ENCODE measurements at regions not wholly inside any gene's neighbourhood (a gene's known extent, or its start where the extent isn't known, plus 50 kb on each side); places are given as distances from the start of the nearest gene placed in this dataset.

DNA sequence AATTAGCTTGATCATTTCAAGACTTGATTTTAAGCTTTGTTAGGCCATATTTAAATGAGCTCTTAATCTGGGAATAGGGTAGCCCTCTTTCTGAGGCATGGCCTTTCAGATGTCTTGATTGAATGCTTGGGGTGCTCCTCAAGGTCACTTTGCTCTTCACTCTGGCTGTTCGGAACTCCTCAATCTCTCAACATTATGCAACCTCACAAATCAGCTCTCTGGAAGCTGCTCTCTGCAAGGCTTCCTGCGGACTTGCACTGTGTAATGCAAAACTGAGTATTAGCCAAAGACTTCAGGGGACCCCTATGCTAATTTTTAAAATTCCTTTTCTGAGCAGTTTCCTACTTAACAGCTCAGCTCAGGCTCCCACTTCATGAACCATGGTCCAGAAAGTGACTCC is 398.3 kb downstream of the PRDM5 start:
- Histone ChIP-seq H3K4me1 (ENCODE audit: control insufficient read depth, insufficient read depth, low read length) (no peaks in the 10 kb centered on the region), H3K4me3 (ENCODE audit: low read depth in 2 of 2, low read length in 2 of 2) (no peak overlapping the region), H3K27me3 (ENCODE audit: control insufficient read depth, insufficient read depth, low read length) (no peaks in the 10 kb centered on the region), H3K36me3 (ENCODE audit: control insufficient read depth, insufficient read depth, low read length) (no peaks in the 10 kb centered on the region), H3K9me3 (ENCODE audit: control insufficient read depth, insufficient read depth, low read depth, low read length) (no peaks in the 10 kb centered on the region), H3K27ac (ENCODE audit: low read length) (no peak overlapping the region)
- no TSS peak for BruUV-seq (replicated peaks)
- no peak for TF ChIP-seq TCF7L2 (IDR thresholded peaks at IDR 0.05; ENCODE audit: low read depth, low read length)
- TF ChIP-seq SIN3A (IDR thresholded peaks at IDR 0.05; ENCODE audit: borderline replicate concordance, insufficient read depth, low read depth, low read length) = no peak
- TF ChIP-seq, protein P1, sequence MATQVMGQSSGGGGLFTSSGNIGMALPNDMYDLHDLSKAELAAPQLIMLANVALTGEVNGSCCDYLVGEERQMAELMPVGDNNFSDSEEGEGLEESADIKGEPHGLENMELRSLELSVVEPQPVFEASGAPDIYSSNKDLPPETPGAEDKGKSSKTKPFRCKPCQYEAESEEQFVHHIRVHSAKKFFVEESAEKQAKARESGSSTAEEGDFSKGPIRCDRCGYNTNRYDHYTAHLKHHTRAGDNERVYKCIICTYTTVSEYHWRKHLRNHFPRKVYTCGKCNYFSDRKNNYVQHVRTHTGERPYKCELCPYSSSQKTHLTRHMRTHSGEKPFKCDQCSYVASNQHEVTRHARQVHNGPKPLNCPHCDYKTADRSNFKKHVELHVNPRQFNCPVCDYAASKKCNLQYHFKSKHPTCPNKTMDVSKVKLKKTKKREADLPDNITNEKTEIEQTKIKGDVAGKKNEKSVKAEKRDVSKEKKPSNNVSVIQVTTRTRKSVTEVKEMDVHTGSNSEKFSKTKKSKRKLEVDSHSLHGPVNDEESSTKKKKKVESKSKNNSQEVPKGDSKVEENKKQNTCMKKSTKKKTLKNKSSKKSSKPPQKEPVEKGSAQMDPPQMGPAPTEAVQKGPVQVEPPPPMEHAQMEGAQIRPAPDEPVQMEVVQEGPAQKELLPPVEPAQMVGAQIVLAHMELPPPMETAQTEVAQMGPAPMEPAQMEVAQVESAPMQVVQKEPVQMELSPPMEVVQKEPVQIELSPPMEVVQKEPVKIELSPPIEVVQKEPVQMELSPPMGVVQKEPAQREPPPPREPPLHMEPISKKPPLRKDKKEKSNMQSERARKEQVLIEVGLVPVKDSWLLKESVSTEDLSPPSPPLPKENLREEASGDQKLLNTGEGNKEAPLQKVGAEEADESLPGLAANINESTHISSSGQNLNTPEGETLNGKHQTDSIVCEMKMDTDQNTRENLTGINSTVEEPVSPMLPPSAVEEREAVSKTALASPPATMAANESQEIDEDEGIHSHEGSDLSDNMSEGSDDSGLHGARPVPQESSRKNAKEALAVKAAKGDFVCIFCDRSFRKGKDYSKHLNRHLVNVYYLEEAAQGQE (IDR thresholded peaks at IDR 0.05; ENCODE audit: insufficient read depth in 1 of 2, low read depth in 2 of 2, low read length in 1 of 2) = no peak
- TF ChIP-seq, protein P2, sequence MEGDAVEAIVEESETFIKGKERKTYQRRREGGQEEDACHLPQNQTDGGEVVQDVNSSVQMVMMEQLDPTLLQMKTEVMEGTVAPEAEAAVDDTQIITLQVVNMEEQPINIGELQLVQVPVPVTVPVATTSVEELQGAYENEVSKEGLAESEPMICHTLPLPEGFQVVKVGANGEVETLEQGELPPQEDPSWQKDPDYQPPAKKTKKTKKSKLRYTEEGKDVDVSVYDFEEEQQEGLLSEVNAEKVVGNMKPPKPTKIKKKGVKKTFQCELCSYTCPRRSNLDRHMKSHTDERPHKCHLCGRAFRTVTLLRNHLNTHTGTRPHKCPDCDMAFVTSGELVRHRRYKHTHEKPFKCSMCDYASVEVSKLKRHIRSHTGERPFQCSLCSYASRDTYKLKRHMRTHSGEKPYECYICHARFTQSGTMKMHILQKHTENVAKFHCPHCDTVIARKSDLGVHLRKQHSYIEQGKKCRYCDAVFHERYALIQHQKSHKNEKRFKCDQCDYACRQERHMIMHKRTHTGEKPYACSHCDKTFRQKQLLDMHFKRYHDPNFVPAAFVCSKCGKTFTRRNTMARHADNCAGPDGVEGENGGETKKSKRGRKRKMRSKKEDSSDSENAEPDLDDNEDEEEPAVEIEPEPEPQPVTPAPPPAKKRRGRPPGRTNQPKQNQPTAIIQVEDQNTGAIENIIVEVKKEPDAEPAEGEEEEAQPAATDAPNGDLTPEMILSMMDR (IDR thresholded peaks at IDR 0.05) = no peak
- TF ChIP-seq POLR2AphosphoS5 (IDR thresholded peaks at IDR 0.05; ENCODE audit: low read depth, low read length) = no peak
- intact Hi-C loops (cut with micrococcal nuclease; ENCODE audit: unreplicated experiment) (no loop called here), in situ Hi-C loops (cut with HindIII; ENCODE audit: low pct_unique_long_range_greater_than_20kb, low sequenced_read_pairs) (no loop called here)
- DNase-seq (ENCODE audit: low read depth, low spot score) (no peak), ATAC-seq (no peak)
- CTCF ChIA-PET = no interaction called here
- POLR2A ChIA-PET = no interaction called here

DNA sequence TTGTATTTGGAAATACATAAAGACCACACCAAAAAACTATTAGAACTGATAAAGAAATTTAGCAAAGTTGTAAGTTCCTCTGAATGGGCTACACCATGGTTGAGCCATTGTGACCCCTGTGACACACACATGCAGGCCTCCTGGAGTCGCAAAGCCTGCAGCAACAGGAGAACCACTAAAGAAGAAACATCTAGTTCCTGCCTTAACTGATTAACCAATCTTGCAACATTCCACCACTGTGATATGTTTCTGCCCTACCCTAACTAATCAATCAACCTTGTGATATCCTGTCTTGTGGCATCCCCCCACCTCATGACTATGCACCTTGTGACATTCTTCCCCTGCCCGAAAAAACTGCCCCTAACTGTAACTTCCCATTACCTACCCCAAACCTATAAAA is 401.8 kb downstream of the PRDM5 start:
- ATAC-seq = no peak

More for the DNA sequence above, 401.8 kb downstream of the PRDM5 start:
- DNase-seq (ENCODE audit: low read depth, low spot score) = no peak
- CTCF ChIA-PET = no interaction called here
- H3K27me3 ChIP-seq (ENCODE audit: control insufficient read depth, insufficient read depth, low read length) = no peaks in the 10 kb centered on the region
- TF ChIP-seq, protein P2 (IDR thresholded peaks at IDR 0.05) = no peak
- TF ChIP-seq, protein P1 (IDR thresholded peaks at IDR 0.05; ENCODE audit: insufficient read depth in 1 of 2, low read depth in 2 of 2, low read length in 1 of 2) = no peak
- TF ChIP-seq POLR2AphosphoS5 (IDR thresholded peaks at IDR 0.05; ENCODE audit: low read depth, low read length) = no peak
- no peak for TF ChIP-seq TCF7L2 (IDR thresholded peaks at IDR 0.05; ENCODE audit: low read depth, low read length)
- no peak for TF ChIP-seq SIN3A (IDR thresholded peaks at IDR 0.05; ENCODE audit: borderline replicate concordance, insufficient read depth, low read depth, low read length)
- H3K36me3 ChIP-seq (ENCODE audit: control insufficient read depth, insufficient read depth, low read length) = no peaks in the 10 kb centered on the region
- no TSS peak for BruUV-seq (replicated peaks)
- no peaks in the 10 kb centered on the region for H3K4me1 ChIP-seq (ENCODE audit: control insufficient read depth, insufficient read depth, low read length)
- no peaks in the 10 kb centered on the region for H3K9me3 ChIP-seq (ENCODE audit: control insufficient read depth, insufficient read depth, low read depth, low read length)
- no peak overlapping the region for H3K4me3 ChIP-seq (ENCODE audit: low read depth in 2 of 2, low read length in 2 of 2)
- H3K27ac ChIP-seq (ENCODE audit: low read length) = no peak overlapping the region
- POLR2A ChIA-PET = no interaction called here
- in situ Hi-C loops (cut with HindIII; ENCODE audit: low pct_unique_long_range_greater_than_20kb, low sequenced_read_pairs) = no loop called here
- intact Hi-C loops (cut with micrococcal nuclease; ENCODE audit: unreplicated experiment) = no loop called here

Data from Panc1 (cell line).